ENCODE measurements at regions not wholly inside any gene's neighbourhood (a gene's known extent, or its start where the extent isn't known, plus 50 kb on each side); places are given as distances from the start of the nearest gene placed in this dataset.
"Not testable (repeated sequence)": the region's sequence is repeated elsewhere in the genome, so short reads cannot be mapped to it uniquely, and the experiment has no call there.

DNA sequence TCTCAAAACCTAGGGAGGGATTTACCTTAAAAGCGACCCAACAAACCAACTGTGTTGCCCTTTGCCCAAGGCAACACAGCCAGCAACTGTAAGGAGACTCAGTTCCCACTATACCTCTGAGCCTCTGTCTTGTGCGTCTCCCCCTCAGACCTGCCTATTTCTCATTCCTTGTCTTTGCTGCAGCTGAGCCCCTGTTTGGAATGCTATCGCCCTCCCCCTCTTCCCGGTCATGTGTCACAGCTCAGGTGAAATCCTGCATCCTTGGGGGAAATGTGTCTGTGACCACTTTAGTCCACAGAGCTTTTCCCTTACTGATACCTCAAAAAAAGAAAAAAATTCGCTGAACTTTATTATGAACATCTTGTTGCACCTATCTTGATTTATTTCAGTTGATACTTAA is 52.0 kb upstream of the LRIG1 start:
- no peak for DNase-seq

DNA sequence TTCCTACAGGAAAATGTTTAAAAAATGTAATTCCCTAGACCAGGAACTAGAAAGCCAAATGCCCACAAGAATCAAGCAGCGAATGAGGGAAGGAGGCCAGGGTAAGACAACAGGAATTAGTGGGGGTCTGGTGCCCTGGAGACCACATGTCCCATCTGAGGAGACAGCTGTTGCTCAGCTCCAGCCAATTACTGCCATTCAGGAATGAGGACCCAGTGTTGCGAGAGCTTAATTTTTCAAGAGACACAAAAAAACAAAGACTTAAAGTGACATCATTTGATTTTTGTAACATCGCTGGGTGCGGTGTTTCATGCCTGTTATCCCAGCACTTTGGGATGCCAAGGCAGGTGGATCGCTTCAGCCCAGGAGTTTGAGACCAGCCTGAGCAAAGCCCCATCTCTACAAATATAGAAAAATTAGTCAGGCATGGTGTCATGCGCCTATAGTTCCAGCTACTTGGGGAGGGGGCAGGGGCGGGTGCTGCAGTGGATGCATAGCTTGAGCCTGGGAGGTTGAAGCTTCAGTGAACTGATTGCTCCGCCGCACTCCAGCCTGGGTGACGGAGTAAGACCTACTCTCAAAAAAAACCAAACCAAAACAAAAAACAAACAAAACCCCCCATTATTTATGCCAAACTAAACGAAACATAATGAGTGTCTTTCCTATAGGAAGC is 52.8 kb upstream of the LRIG1 start:
- DNase-seq, result no peak

DNA sequence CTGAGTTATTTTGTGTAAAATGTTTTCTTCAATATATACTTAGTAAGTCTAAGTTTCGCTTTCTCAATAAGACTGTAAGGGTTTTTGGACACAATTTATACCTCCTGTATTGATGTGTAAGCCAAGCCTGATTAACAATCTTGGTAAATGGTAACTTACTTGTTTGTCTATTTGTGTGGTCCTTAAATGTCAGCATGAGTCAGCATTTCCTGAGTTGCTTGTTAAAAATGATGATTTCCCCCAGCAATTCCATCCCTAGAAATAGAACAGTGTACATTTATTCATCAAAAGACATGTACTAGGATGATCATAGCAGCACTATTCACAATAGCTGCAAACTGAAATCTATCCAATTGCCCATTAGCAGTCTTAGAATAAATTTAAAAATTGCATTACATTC is 53.4 kb upstream of the LRIG1 start:
- peak; percentile 74 for DNase-seq

DNA sequence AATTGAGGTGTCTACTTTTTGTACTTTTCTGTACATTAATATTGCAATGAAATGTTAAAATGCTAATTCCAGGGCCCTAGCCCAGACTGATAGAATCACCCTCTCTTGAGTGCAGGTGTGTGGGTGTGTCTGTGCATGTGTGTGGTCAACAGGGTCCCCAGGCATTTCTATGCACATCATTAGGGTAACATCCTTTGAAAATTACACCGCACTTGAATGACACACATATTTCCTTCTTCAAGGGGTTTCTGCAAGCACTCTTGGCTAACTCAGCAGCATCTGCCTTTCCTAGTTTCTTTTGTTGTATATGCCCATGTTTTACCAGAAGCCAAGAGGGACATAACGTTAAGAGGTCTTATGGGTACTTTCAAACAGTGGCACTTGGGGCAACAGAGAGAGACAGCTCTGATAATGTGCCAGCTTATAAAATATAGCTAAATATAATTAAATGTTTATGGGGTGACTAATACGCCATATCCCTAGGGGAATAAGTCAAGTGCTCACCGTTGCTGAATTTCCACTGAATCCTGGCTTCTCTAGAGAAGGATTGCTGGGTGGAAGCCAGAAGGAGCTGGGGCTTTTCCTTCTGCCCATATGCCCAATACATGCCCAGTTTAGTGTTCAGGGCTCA is 54.5 kb upstream of the LRIG1 start:
- DNase-seq, result peak; percentile 43

DNA sequence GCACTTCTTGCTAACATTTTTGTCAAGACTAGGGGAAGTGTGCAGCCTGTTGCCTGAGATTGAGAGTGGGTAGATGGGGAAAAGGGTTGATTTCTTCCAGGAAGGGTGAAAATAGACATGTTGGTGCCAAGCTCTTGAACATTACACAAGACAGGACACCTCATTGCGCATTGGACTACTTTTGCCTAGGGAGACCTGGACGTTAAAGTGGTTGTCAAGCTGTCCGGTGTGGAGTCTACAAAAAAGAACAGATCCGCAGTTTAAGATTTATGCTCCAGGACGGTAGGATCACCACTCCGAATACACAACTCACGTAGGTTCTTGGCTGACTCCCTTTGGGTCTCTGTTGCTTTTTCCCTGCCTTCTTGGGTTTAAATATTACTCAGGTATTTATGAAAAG is 56.3 kb upstream of the LRIG1 start:
- DNase-seq, result no peak

DNA sequence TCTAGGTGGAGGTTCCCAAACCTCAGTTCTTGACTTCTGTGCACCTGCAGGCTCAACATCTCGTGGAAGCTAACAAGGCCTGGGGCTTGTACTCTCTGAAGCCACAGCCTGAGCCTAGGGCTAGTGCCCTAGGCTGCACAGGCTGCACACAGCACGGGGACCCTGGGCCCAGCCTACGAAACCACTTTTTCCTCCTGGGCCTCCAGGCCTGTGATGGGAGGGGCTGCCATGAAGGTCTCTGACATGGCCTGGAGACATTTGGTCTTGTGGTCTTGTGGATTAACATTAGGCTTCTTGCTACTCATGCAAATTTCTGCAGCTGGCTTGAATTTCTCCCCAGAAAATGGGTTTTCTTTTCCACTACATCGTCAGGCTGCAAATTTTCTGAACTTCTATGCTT is 59.1 kb upstream of the LRIG1 start:
- not testable (repeated sequence) for DNase-seq

DNA sequence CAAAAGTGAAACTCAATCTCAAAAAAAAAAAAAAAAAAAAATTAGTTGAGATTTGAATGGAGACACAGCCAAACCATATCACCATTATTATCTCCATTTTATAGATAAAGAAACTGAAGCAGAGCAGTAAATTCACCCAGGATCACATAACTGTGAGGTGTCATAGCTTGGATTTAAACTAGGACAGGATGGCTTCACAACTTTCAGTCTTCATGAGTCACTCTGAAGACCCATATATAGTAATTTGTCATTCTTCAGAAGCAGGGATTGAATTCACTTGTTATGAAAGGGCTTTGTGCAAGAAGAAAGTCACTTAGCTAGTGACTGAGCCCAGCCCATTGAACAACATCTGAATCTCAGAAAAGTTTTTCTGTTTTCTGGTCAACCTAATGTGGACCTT is 60.5 kb upstream of the LRIG1 start:
- peak; percentile 66 for DNase-seq

DNA sequence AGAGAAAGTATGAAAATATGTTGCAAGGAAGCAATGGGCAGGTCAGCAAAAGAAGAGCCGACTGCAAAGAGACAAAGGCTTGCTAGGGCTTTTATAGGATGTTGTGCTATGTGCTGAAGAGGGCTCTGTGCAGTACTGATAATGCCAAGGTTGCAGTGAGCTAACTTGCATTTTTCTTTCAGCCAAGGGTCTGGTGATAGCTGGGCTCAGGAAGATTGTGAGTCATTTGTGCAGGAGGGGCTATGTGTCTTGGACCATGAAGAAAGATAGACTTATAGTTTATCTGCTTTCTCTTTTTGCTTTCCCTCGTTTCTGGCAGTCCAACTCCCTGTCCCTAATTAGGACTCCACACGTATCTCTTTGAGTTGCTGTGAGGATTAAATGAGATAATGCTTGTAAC is 64.5 kb upstream of the LRIG1 start:
- peak; percentile 57 for DNase-seq

DNA sequence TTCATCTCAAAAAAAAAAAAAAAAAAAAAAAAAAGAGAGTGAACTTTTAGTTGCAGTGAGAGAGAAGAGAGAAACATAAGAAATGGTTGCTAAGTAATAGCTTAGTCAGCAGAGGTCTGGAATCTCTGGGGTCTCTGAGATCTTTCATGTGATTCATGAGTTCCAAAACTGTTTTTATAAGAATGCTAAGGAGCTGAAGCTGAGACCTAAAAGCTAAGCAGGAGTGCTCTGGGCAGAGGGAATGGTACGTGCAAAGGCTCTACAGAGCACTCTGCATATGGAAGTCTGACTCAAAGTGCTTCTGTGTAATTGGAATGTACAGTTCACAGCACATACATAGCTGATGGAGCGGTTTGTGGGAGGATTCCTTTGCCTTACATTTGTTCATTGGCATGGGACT is 66.3 kb upstream of the LRIG1 start:
- DNase-seq, result peak; percentile 97

DNA sequence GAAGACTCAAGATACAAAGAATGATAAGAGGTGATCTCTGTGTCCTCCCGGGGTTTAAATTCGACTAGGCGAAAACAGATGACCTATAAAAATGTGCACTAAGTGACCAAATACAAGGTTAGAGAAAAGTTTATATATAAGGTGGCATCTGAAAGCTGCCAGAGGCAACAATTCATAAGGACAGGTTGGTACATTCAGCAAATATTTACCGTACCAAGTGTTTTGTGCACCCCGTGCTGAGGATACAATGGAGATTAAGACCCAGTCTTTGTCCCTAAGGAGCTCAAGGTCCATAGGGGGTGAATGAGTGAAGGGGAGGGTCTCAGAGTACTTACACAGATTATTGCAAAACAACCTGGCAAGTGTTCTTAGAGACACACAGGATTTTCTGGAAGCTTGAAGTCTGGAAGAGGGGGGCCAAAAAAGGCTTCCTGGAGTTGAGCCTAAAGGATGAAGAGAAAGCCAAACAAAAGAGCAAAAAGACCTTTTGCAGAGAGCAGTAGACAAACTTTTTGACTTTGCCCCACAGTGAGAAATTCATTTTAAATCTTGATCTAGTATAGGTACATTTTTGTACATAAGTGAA is 71.4 kb upstream of the LRIG1 start:
- no peak for DNase-seq

DNA sequence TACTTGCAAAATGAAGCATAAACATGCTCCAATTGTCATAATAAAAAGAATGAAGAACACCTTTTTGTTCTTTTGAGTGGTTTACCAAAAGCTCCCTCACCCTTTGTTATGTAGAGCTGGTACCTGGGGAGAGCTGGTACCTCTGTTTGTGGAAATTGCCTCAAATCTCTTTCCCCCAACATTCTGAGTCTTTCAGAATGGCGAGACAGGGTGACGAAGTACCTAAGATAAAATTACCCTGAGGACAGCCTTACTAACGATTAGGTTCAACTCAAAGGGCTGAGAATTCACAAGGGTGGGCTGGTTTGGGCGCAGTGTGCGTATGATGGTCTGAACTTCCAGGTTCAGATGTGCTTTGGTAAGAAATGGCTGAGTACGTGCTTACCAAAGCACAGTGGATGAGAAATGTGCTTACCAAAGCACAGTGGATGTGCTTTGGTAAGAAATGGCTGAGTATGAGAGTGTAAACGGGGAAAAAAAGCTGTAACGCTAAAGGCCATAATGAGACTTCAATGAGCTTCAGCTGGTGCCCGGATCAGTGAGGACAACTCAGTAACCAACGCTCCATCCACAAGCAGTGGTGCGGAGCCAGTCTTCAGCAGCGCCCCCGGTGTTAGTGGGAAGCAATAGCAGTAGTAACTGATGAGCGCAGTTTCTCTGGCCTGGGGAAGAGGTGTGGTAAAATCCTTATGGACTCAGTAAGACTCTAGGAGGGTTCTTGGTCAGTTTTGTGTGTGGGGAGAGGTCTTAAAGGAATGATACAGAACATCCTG is 72.3 kb upstream of the LRIG1 start:
- DNase-seq, result no peak

DNA sequence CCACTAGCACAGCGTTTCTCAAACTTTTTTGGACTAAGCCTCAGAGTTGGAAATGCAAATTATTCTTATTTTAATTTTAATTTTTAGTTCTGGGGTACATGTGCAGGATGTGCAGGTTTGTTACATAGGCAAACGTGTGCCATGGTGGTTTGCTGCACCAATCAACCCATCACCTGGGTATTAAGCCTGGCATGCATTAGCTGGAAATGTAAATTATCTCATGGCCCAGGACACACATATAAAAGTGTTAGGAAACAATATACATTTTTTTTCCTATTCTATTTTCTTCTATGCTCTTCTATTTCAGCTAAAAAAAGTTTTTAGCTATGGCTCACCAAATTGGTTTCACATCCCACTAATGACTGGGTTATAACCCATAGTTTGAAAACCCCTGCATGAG is 73.3 kb upstream of the LRIG1 start:
- DNase-seq, result no peak

DNA sequence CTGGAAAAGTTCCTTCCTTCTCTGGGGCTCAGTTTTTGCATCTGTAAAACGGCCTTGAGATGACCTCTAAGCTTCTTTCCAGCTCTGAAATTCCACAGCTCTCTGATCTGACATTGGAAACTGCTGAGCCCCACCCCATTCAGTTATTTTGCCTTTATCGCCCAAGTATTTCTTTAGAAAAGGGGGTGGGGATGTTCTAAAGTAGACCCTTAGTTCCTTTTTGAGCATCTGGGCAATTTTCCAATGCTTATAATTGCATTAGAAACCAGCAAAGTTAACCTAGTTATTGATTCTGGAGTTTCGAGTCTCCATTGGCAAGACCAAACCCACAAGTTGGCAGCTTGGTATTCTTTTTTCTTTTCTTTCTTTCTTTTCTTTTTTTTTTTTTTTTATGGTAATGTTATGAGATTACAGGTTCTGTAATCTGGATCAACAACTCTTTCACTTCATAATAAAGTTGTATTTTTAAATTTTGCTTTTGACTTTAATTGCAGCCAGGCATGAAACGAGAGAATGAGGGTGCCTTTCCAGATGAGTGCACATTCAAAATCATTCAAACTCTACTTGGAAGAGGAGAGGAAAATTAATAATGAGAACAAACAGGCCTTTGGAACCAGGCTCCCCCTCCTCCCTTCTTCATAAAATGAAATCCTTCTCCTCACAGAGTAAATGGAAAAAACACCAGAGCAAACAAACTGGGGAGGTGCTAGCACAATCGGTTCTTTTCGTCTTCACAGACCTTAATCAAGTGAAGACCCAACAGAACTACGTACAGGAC is 76.8 kb upstream of the LRIG1 start:
- DNase-seq, result no peak

DNA sequence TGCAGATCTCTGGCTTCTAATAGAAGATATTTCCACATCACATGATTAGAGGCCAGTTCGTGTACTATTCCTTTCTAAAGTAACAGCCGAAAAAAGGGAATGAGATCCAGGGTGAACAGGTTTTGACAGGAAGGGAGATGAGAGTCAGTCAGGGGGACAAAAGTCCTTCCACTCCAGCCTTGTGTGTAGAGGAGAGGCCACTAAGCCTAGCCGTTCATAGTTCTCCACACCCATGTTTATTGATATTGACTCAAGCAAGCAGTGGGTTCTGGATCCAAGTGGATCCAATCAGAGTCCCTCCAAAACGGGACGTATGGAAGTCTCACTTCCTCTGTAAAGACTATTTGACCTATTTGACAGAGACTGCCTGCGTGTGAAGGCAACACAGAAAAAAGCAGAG is 80.4 kb upstream of the LRIG1 start:
- DNase-seq, result no peak

DNA sequence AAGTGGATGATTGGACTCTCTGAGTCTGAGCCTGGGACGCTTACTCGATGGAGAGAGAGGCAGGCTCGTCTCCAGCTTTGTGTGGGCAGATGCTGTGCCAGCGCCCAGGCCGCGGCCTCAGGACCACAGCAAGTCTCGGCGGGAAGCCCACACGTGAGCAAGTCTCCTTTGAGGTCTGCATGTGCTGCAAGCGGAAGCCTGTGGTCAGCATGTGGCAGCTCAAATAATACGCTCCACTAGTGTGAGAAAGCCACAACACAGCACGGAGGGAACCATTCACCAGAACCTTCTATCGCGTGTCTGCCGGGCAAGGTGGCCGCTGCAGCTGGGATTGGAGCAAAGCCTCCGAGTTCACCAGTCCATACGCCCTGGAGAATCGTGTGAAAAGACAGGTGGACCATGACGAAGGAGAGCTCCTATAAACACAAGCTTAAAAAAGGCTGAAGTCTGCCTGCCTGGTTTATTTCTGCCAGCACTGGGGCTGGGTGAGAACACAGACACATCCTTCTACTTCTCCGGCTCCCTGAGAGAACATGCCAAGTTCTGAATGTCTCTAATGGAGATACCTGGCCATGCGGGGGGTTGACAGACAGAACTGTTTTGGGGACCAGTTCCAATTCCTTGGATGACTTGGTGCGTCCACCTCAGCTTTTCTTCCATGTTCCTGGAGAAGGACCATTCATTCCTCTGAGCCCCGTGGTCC is 82.0 kb upstream of the LRIG1 start:
- DNase-seq, result peak; percentile 48

DNA sequence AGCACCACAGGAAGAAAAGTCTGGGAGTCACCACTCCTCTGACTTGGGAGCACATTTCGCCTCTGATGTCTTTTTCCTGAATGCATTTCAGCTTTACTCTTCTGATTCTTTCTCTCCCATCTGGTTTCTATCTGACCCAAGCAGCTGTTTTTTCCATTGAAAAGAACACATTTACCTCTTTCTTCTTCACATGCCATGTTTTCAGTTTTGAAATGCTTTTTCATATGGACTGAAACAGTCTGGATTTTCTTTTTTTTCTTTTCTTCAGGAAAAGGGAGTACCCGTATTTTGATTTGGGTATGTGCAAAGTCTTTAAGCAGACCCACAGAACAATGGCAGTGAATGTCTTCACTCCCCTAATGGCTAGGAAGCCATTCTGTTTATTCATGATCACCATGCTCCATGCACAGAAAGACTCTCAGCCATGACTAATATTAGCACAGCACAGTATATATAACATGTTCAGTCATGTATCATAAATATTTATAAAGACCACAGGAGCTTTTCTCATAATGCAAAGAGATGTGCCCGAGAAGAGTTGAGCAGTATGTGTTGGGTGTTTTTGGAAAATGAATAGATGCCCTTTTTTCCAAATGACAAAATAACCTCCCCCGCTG is 82.7 kb upstream of the LRIG1 start:
- DNase-seq, result no peak

DNA sequence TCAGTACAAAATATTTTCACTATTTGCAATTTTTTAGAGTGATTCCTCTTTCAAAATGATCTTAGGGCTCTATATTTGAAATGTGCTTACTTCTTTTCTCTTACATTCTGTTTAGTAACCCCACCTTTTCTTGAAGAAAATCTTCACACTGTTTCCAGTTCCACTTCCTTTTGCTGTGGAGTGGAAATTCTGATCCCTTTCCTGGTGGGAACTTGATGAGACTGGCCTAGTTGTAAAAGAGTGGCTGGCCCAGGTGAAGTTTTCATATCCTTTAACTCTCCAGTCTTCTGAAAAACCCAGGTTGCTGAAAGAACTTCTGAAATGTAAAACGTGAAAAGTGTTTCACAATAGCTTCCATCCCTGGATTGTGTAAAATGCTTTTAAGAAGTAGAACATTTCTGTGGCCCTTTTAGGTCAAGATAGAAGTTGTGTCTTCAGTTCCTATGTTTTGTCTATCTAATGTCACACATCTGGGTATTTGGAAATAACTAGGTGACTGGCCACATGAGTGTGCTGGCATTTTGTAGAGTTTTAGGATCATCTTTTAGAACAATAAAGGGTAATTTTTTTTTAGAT is 84.8 kb upstream of the LRIG1 start:
- DNase-seq, result no peak

DNA sequence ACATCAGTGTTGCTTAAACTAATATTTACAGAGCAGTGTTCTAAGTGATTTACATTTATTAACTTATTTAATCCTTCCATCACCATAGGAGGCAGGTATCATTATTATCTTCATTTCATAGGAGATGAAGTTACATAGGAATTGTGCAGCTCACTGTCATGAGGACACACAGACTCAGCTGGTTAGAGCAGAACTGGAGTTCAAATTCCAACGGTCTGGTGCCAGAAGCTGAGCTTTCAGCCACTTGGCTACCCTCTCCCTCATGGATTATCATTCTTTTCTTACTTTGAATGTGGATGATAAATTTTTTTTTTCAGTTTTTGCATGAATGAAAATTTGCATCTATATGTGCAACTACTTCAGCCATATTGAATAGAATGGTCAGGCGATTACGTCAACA is 86.0 kb upstream of the LRIG1 start:
- no peak for DNase-seq

DNA sequence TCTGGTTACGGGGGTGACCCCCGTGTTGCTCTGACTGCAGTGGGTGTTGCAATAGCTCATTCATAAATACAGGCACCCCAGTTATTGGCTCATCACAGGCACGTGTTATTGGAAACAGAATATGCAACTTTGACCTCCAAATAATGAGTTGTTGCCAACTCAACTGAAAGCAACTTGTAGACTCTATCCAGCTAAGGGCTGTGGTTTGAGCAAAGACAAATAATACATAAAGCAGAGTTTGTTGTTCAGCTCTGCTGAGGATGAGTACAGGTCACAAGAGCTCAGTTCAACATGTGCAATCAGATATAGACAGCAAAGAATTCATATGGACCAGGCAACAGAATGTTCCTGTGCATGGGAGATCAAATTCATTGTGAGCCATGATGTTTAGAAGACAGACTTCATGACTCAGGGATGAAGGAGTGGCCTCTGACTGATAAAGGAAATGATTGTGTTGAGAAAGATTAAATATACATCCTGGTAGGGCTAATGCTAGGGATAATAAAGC is 87.6 kb upstream of the LRIG1 start:
- DNase-seq, result peak; percentile 66

DNA sequence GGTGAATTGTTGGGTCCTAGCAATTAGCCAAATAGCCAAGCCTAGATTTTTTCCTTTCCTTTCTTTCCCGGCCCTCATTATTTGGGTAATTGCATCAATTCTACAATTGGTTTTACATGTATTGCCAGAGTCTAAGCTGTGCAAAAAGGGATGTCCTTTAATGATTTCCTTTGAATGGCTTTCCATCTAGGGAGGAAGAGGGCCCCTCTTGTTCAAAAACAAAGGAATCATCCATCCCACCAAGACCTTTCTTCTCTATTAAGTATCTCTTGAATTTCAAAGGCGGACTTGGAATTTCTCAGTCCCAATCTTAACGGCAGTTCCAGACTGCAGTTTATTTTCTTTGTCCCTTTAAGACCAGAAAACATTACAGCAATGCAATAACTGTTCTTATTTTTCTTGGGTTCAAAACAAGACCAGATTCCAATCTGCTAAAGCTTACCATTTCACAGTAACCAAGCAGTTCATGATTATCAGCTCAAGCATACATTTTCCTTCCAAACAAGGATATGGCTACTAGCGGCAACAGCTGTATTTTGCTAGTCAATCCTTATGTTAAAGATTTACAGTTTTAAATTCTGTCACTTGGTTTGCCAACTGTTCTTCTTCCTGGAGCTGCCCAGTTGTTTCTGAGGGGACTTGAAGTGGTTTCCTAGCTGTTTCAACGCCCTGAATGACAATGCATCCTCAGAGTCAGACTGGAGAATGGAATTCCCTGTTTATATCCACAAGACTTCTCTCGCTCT is 91.4 kb upstream of the LRIG1 start:
- DNase-seq, result peak; percentile 46

Measured in fibroblast of skin of right biceps (primary cell).